ENCODE measurements at regions not wholly inside any gene's neighbourhood (a gene's known extent, or its start where the extent isn't known, plus 50 kb on each side); places are given as distances from the start of the nearest gene placed in this dataset.

DNA sequence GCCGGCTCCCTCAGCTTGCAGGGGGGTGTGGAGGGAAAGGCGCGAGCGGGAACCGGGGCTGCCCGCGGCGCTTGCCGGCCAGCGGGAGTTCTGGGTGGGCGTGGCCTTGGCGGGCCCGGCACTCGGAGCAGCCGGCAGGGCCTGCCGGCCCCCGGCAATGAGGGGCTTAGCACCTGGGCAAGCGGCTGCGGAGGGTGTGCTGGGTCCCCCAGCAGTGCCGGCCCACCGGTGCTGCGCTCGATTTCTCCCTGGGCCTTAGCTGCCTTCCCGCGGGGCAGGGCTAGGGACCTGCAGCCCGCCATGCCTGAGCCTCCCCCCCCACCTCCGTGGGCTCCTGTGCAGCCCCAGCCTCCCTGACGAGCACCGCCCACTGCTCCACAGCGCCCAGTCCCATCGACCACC is 514.5 kb upstream of the GJE1 start:
- H3K36me3 ChIP-seq = no peaks in the 10 kb centered on the region
- WGBS, 2 donors = no CpG with 5 or more reads among the region's 31 CpGs
- no peaks in the 10 kb centered on the region for H3K4me1 ChIP-seq
- no peak overlapping the region for H3K4me3 ChIP-seq
- H3K27me3 ChIP-seq = no peaks in the 10 kb centered on the region
- intact Hi-C loops (cut with DNase I) = no loop called here
- H3K9me3 ChIP-seq = peaks cover 0 to 6% (median 0%) of the 10 kb centered on the region in 3 donors
- no peak overlapping the region for H3K27ac ChIP-seq
- DNase-seq = no peak
- TF ChIP-seq, protein P1, sequence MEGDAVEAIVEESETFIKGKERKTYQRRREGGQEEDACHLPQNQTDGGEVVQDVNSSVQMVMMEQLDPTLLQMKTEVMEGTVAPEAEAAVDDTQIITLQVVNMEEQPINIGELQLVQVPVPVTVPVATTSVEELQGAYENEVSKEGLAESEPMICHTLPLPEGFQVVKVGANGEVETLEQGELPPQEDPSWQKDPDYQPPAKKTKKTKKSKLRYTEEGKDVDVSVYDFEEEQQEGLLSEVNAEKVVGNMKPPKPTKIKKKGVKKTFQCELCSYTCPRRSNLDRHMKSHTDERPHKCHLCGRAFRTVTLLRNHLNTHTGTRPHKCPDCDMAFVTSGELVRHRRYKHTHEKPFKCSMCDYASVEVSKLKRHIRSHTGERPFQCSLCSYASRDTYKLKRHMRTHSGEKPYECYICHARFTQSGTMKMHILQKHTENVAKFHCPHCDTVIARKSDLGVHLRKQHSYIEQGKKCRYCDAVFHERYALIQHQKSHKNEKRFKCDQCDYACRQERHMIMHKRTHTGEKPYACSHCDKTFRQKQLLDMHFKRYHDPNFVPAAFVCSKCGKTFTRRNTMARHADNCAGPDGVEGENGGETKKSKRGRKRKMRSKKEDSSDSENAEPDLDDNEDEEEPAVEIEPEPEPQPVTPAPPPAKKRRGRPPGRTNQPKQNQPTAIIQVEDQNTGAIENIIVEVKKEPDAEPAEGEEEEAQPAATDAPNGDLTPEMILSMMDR (IDR thresholded peaks at IDR 0.05) = no peak
- TF ChIP-seq POLR2A (IDR thresholded peaks at IDR 0.05) = no peak

DNA sequence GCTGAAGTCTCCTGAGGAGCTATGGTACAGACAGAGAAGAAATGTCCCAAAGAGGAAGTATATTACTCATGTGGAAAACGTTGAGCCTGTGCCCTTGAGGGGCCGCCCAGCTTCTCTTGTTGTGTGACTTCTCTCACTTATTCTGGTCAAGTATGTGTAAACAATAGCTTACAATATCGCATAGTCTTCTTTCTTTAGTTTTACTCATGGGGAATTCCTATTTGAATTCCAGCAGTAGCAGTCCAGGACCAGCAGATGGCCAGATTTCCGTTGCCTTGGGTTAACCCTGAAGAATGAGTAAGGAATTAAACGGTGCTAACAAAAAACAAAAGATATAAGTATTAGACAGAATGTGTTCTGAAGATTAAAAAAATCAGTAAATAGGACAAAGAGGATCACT is 522.0 kb upstream of the GJE1 start:
- TF ChIP-seq POLR2A (IDR thresholded peaks at IDR 0.05) = no peak
- TF ChIP-seq, protein P1 (IDR thresholded peaks at IDR 0.05) = no peak
- H3K27me3 ChIP-seq = no peaks in the 10 kb centered on the region
- no peaks in the 10 kb centered on the region for H3K36me3 ChIP-seq
- no peaks in the 10 kb centered on the region for H3K4me1 ChIP-seq
- intact Hi-C loops (cut with DNase I) = no loop called here
- H3K27ac ChIP-seq = no peak overlapping the region
- no peak for DNase-seq
- 30 to 45% methylated on average over 5 of the region's 5 CpGs for WGBS, 2 donors
- H3K4me3 ChIP-seq = no peak overlapping the region
- peaks cover 0 to 3% (median 0%) of the 10 kb centered on the region in 3 donors for H3K9me3 ChIP-seq

DNA sequence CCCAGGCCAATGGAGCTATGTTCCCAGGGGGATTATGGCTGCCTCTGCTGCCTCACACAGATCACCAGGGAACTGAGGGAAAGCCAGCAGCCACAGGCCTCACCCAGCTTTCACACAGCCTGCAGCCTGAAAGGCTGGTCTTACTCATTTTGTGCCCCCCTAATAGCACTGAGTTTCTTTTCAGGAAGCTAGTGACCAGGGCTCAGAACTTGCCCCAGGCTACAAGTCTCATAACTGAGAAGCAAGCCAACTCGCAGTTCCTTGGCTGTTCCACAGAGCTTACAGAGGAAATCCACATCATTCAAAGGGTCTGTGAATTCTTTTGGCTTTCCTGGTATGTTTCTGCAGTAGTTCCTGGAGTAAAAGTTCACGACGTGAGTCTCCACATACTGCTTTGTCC is 524.8 kb upstream of the GJE1 start:
- 69 to 72% methylated on average over 3 of the region's 3 CpGs for WGBS, 2 donors
- Histone ChIP-seq H3K36me3 (no peaks in the 10 kb centered on the region), H3K27me3 (no peaks in the 10 kb centered on the region), H3K9me3 (peaks cover 0 to 3% (median 0%) of the 10 kb centered on the region in 3 donors), H3K27ac (no peak overlapping the region), H3K4me1 (no peaks in the 10 kb centered on the region), H3K4me3 (no peak overlapping the region)
- no peak for DNase-seq
- intact Hi-C loops (cut with DNase I) = no loop called here
- TF ChIP-seq, protein P1 (IDR thresholded peaks at IDR 0.05) = no peak
- no peak for TF ChIP-seq POLR2A (IDR thresholded peaks at IDR 0.05)

DNA sequence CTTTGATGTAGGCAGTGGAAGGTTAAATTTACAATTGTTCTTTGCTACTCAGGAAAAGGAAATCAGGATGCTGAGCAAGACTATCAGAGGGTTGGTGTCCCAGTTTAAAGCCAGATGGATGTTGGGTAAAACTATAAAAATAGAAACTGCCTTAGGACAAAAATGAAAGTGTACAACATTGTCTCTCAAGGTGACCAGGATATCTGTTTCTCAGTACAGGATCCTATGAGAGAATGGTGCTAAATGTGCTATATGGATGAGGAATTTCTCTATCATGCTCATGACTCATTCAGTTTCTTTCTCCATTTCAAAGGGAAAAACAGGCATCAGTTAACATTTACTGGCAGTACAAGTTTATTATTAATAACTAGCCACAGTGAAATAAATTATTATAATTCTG is 534.2 kb upstream of the GJE1 start:
- intact Hi-C loops (cut with DNase I) = no loop called here
- Histone ChIP-seq H3K4me1 (no peaks in the 10 kb centered on the region), H3K27ac (no peak overlapping the region), H3K36me3 (no peaks in the 10 kb centered on the region), H3K27me3 (no peaks in the 10 kb centered on the region), H3K4me3 (no peak overlapping the region), H3K9me3 (no peaks in the 10 kb centered on the region)
- DNase-seq = no peak
- TF ChIP-seq, protein P1 (IDR thresholded peaks at IDR 0.05) = no peak
- TF ChIP-seq POLR2A (IDR thresholded peaks at IDR 0.05) = no peak

DNA sequence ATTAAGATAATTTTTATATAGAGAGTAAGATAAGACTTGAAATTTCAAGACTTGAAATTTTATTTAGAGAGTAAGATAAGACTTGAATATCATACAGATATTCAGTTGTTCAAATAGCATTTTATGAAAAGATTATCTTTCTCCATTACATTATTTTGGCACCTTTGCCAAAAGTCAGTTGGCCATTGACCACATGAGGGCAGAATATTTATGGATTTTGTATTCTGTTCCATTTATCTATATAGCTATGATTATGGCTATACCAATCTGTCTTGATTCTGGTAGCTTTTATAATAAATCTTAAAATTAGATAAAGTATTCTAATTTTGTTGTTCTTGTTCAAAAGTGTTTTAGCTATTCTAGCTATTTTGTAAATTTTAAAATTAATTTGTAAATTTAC is 537.9 kb upstream of the GJE1 start:
- no peaks in the 10 kb centered on the region for H3K36me3 ChIP-seq
- no peak overlapping the region for H3K27ac ChIP-seq
- no peak for DNase-seq
- intact Hi-C loops (cut with DNase I) = no loop called here
- TF ChIP-seq POLR2A (IDR thresholded peaks at IDR 0.05) = no peak
- TF ChIP-seq, protein P1 (IDR thresholded peaks at IDR 0.05) = no peak
- no peaks in the 10 kb centered on the region for H3K9me3 ChIP-seq
- H3K4me3 ChIP-seq = no peak overlapping the region
- no peaks in the 10 kb centered on the region for H3K4me1 ChIP-seq
- H3K27me3 ChIP-seq = no peaks in the 10 kb centered on the region
